Tibial nerve (tissue), 4 donors: ENCODE measurements at regions not wholly inside any gene's neighbourhood (a gene's known extent, or its start where the extent isn't known, plus 50 kb on each side); places are given as distances from the start of the nearest gene placed in this dataset.

ENCODE experiments used
- DNase-seq, 2 donors: peaks; one replicate each; pipeline ENCODE4 v3.0.0-alpha.2; 2019; ENCODE audit warnings: low spot score in 2 of 2
- H3K27ac ChIP-seq, 4 donors: fragments of 200-600 bp; sonication (generic) in 3 of 4; one replicate each; pipeline ENCODE4 v1.5.1; 2017 to 2019; ENCODE audit warnings: mild to moderate bottlenecking in 1 of 4
- H3K27me3 ChIP-seq, 2 donors: fragments of 200-600 bp; sonication (generic) in 1 of 2; one replicate each; pipeline versions ENCODE4 v1.5.1 to v1.6.0; 2017 to 2019
- H3K36me3 ChIP-seq, 3 donors: fragments of 200-600 bp; sonication (generic); one replicate each; pipeline ENCODE4 v1.5.1; 2018 to 2019
- H3K4me1 ChIP-seq, 4 donors: fragments of 200-600 bp; sonication (generic) in 3 of 4; one replicate each; pipeline ENCODE4 v1.5.1; 2017 to 2019
- H3K4me3 ChIP-seq, 4 donors: fragments of 200-600 bp; sonication (generic) in 3 of 4; one replicate each; pipeline ENCODE4 v1.5.1; 2017 to 2019; ENCODE audit warnings: mild to moderate bottlenecking in 1 of 4, moderate library complexity in 1 of 4
- H3K9me3 ChIP-seq, 4 donors: fragments of 200-600 bp; sonication (generic) in 3 of 4; one replicate each; pipeline ENCODE4 v1.5.1; 2017 to 2019
- EP300 ChIP-seq, 2 donors: sonication (generic); formaldehyde crosslinking; IDR thresholded peaks; one replicate each; pipeline ENCODE4 v1.6.1; 2017; ENCODE audit warnings: antibody characterized with exemption in 2 of 2, mild to moderate bottlenecking in 1 of 2
- POLR2A ChIP-seq, 2 donors: fragments of 450-650 bp; IDR thresholded peaks; one replicate each; pipeline ENCODE4 v1.6.1; 2017; ENCODE audit warnings: antibody characterized with exemption in 2 of 2, mild to moderate bottlenecking in 2 of 2, moderate library complexity in 2 of 2
- WGBS, 2 donors: methylation state at CpG; one replicate each; pipeline ENCODE4 v1.1.5; 2018; 5-methylcytosine and 5-hydroxymethylcytosine counted together
- TF ChIP-seq, protein P1 (sequence below), 5 experiments: fragments of 200-600 bp in 3 of 5; fragments of 450-650 bp in 2 of 5; sonication (generic) in 3 of 5; IDR thresholded peaks; one replicate each; pipeline ENCODE4 v1.5.1; 2016 to 2019; ENCODE audit warnings: antibody characterized with exemption in 5 of 5, mild to moderate bottlenecking in 3 of 5, moderate library complexity in 2 of 5

DNA sequence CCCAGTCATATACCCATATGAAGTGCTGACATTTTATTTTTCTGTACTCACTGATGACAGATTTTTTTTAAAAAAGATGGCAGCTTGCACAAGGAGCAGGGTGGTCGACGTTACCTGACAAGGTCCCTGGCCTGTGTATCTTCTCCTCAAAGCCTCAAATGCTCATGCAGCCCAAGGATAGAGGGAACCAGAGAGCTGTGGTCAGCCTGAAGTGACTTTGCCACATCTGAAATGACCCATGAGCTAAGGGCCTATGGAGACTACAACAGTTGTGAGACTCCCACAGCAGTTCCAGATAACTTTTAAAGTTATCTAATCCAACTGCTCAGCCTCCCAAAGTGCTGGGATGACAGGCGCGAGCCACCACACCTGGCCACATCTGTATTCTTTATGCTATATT, 131.1 kb downstream of the GLUL start:
- TF ChIP-seq POLR2A (IDR thresholded peaks at IDR 0.05) (no peak), EP300 (IDR thresholded peaks at IDR 0.05) (no peak)
- TF ChIP-seq, protein P1, sequence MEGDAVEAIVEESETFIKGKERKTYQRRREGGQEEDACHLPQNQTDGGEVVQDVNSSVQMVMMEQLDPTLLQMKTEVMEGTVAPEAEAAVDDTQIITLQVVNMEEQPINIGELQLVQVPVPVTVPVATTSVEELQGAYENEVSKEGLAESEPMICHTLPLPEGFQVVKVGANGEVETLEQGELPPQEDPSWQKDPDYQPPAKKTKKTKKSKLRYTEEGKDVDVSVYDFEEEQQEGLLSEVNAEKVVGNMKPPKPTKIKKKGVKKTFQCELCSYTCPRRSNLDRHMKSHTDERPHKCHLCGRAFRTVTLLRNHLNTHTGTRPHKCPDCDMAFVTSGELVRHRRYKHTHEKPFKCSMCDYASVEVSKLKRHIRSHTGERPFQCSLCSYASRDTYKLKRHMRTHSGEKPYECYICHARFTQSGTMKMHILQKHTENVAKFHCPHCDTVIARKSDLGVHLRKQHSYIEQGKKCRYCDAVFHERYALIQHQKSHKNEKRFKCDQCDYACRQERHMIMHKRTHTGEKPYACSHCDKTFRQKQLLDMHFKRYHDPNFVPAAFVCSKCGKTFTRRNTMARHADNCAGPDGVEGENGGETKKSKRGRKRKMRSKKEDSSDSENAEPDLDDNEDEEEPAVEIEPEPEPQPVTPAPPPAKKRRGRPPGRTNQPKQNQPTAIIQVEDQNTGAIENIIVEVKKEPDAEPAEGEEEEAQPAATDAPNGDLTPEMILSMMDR (IDR thresholded peaks at IDR 0.05): no peak
- H3K27me3 ChIP-seq: no peaks in the 10 kb centered on the region
- peak overlapping the region in 1 of 4 donors; percentile 76 for H3K27ac ChIP-seq
- H3K36me3 ChIP-seq: no peaks in the 10 kb centered on the region
- no peak overlapping the region for H3K4me3 ChIP-seq
- 95 to 98% methylated on average over 4 of the region's 4 CpGs for WGBS, 2 donors
- H3K4me1 ChIP-seq: peaks cover 0 to 15% (median 9%) of the 10 kb centered on the region in 4 donors
- H3K9me3 ChIP-seq: no peaks in the 10 kb centered on the region
- no peak for DNase-seq

DNA sequence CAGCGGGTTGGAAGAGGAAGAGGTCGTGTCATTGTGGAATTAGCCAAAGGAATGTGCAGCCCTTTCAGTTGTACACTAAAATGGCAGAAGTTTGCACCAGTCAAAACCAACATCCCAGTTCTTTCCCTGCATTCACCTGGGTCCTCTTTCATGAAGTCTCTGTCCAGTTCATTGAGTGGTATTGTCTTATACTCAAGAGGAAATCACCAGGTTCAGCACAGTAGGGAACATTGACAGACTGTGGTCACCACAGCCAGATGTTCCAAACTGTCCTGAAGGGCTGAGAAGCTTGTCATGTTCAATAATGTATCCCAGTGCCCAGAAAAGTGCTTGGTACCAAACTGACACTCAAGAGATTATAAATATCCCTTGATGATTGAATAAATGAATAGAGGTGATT, 131.6 kb downstream of the GLUL start:
- H3K27me3 ChIP-seq: no peaks in the 10 kb centered on the region
- no peak overlapping the region for H3K4me3 ChIP-seq
- DNase-seq: no peak
- no peaks in the 10 kb centered on the region for H3K36me3 ChIP-seq
- 58 to 65% methylated on average over 2 of the region's 2 CpGs for WGBS, 2 donors
- H3K27ac ChIP-seq: peak overlapping the region in 2 of 4 donors; percentile 74 to 76
- H3K9me3 ChIP-seq: no peaks in the 10 kb centered on the region
- peaks cover 0 to 15% (median 9%) of the 10 kb centered on the region in 4 donors for H3K4me1 ChIP-seq
- TF ChIP-seq POLR2A (IDR thresholded peaks at IDR 0.05) (no peak), EP300 (IDR thresholded peaks at IDR 0.05) (no peak)
- TF ChIP-seq, protein P1 (IDR thresholded peaks at IDR 0.05): no peak

DNA sequence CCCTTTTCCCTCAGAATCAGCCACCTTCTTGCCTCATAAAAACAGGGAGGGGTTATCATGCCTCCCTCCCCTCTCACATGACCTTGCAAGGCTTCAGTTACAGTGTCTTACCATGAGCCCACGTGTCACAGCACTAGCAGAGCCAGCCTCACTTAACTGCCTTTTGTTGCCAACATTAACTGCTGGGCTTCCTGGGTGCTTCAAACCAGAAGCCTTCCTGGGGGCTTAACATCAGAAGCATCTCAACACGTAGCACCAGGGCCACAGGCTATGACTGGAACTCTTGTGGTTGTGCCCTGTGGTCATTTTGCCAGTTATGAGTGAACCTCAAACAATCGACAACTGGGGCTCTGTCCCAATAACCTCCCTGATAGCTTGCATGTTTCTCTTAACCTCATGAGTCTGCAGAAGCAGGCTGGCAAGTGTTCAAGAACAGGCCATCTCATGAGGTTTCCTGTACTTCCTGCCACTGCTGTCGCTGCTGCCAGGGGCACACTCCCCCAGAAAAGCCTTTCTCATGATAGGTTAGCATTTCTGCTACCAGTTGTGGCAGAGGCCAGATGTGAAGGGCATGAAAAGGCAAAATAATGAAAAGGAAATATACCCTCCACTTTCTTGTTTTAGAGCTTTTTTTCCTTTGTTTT, 132.2 kb downstream of the GLUL start:
- peak in 1 of 2 donors; percentile 48 for TF ChIP-seq EP300 (IDR thresholded peaks at IDR 0.05)
- TF ChIP-seq POLR2A (IDR thresholded peaks at IDR 0.05): no peak
- peaks cover 0 to 15% (median 9%) of the 10 kb centered on the region in 4 donors for H3K4me1 ChIP-seq
- peak overlapping the region in 2 of 4 donors; percentile 74 to 76 for H3K27ac ChIP-seq
- no peaks in the 10 kb centered on the region for H3K36me3 ChIP-seq
- H3K27me3 ChIP-seq: no peaks in the 10 kb centered on the region
- no peak overlapping the region for H3K4me3 ChIP-seq
- WGBS, 2 donors: 9 to 13% methylated on average over 4 of the region's 4 CpGs
- H3K9me3 ChIP-seq: no peaks in the 10 kb centered on the region
- DNase-seq: peak; percentile 63 to 78

DNA sequence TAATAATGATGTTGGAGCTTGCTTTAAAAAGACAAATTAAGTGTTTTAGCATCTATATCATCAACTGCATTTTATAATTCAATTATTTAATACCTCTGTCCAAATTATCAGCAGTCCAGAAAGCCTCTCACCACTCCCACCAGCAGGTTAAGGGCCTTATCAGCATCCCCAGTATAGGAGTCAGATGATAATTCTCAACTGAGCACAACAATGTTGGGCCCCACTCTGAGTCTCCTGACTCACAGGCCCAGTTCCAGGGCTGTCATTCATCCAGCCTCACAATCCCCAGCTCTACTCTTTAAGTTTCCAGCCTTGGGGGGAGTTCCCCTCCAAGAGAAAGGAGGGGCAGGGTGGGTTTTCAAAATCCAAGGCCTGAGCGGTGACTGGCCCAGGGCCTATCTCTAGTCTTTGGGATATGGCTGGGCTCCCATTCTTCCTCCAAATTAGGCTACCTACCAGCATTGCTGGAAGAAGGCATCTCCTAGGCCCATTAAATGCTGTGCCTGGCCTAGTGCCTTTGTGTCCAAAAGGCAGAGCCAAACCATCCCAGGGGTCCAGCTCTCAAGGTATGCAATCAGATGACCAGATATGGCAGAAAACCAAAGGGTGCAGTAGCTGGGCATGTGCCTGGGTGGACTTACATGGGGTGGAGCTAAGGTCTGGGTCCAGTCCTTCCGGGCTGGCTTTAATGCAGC, 134.1 kb downstream of the GLUL start:
- Histone ChIP-seq H3K9me3 (no peaks in the 10 kb centered on the region), H3K4me3 (no peak overlapping the region), H3K36me3 (no peaks in the 10 kb centered on the region), H3K27me3 (no peaks in the 10 kb centered on the region), H3K27ac (peak overlapping the region in 2 of 4 donors; percentile 15 to 19), H3K4me1 (peaks cover 0 to 15% (median 9%) of the 10 kb centered on the region in 4 donors)
- DNase-seq: no peak
- TF ChIP-seq POLR2A (IDR thresholded peaks at IDR 0.05): no peak
- no peak for TF ChIP-seq EP300 (IDR thresholded peaks at IDR 0.05)
- TF ChIP-seq, protein P1 (IDR thresholded peaks at IDR 0.05): no peak
- 64 to 94% methylated on average over 2 of the region's 2 CpGs for WGBS, 2 donors

DNA sequence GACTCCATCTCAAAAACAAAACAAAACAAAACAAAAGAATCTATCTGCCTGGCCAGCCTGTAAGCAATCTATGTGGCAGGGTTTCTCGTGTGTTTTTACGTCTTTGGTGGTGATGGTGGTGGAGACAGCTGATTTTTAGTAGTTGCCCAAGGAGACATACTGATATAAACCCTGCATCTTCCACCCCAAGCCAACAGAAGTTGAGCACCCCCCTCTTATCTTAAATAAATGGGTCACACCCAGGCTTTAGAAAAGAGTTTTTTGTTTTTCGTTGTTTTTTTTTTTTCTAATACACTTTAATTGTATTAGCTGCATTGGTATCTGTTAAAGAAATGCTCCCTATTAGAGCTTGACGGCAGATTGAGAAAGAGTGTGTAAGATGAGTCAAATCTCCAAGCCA, 134.7 kb downstream of the GLUL start:
- Histone ChIP-seq H3K27me3 (no peaks in the 10 kb centered on the region), H3K9me3 (no peaks in the 10 kb centered on the region), H3K27ac (no peak overlapping the region), H3K4me3 (no peak overlapping the region), H3K4me1 (peaks cover 0 to 15% (median 9%) of the 10 kb centered on the region in 4 donors), H3K36me3 (no peaks in the 10 kb centered on the region)
- WGBS, 2 donors: 91 to 93% methylated on average over 4 of the region's 4 CpGs
- no peak for TF ChIP-seq EP300 (IDR thresholded peaks at IDR 0.05)
- TF ChIP-seq, protein P1 (IDR thresholded peaks at IDR 0.05): no peak
- no peak for TF ChIP-seq POLR2A (IDR thresholded peaks at IDR 0.05)
- DNase-seq: no peak
